ENCODE measurements at regions not wholly inside any gene's neighbourhood (a gene's known extent, or its start where the extent isn't known, plus 50 kb on each side); places are given as distances from the start of the nearest gene placed in this dataset.

DNA sequence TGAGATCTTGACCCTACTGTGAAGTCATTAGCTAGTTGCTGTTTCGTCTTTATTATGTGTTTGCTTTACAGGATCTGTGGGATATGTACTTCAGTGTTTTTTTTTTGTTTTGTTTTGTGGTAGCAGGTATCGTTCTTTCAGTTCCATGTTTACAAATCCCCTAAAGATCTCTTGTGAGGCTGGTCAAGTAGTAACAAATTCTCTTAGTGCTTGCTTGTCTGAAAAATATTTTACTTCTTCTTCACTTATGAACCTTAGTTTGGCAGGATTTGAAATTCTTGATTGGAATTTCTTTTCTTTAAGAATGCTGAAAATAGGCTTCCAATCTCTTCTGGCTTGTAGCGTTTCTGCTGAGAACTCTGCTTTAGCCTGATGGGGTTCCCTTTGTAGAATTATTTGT lies 235.8 kb upstream of the ALCAM start:
- DNase-seq (no peak), ATAC-seq (no peak)
- Histone ChIP-seq H3K27ac (no peak overlapping the region), H3K4me3 (no peak overlapping the region), H3K36me3 (replicated peaks in 1 of 2; ENCODE audit: insufficient read depth in 1 of 2, low read depth in 2 of 2) (no peaks in the 10 kb centered on the region), H3K9me3 (no peaks in the 10 kb centered on the region), H3K4me1 (no peaks in the 10 kb centered on the region), H3K27me3 (no peaks in the 10 kb centered on the region)
- intact Hi-C loops (cut with DNase I): no loop called here
- WGBS, 2 donors: 80 to 85% methylated on average over 3 of the region's 3 CpGs
- TF ChIP-seq, protein P1, sequence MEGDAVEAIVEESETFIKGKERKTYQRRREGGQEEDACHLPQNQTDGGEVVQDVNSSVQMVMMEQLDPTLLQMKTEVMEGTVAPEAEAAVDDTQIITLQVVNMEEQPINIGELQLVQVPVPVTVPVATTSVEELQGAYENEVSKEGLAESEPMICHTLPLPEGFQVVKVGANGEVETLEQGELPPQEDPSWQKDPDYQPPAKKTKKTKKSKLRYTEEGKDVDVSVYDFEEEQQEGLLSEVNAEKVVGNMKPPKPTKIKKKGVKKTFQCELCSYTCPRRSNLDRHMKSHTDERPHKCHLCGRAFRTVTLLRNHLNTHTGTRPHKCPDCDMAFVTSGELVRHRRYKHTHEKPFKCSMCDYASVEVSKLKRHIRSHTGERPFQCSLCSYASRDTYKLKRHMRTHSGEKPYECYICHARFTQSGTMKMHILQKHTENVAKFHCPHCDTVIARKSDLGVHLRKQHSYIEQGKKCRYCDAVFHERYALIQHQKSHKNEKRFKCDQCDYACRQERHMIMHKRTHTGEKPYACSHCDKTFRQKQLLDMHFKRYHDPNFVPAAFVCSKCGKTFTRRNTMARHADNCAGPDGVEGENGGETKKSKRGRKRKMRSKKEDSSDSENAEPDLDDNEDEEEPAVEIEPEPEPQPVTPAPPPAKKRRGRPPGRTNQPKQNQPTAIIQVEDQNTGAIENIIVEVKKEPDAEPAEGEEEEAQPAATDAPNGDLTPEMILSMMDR (IDR thresholded peaks at IDR 0.05): no peak
- TF ChIP-seq POLR2A (IDR thresholded peaks at IDR 0.05): no peak

DNA sequence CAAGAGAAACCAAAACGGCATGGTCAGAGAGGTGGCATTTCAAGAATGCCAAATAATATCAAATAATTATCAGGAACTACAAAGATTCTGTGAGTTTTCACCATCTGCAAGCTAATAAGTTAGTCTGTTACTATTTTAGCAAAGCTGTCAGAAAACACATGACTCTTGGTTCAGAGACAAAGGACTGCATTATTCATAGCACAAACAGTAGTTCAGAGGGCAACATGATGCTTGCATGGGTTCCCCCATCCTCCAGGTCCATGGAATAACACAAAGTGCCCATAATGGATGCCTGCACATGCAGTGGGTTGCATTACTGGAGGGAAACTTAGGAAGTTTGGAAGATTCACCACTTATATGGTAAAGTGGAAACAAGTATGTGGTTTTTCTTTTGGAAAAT lies 228.8 kb upstream of the ALCAM start:
- Histone ChIP-seq H3K4me3 (no peak overlapping the region), H3K9me3 (no peaks in the 10 kb centered on the region), H3K36me3 (replicated peaks in 1 of 2; ENCODE audit: insufficient read depth in 1 of 2, low read depth in 2 of 2) (no peaks in the 10 kb centered on the region), H3K4me1 (peaks cover 14% of the 10 kb centered on the region), H3K27ac (no peak overlapping the region), H3K27me3 (no peaks in the 10 kb centered on the region)
- no peak for DNase-seq
- TF ChIP-seq POLR2A (IDR thresholded peaks at IDR 0.05): no peak
- TF ChIP-seq, protein P1 (IDR thresholded peaks at IDR 0.05): no peak
- intact Hi-C loops (cut with DNase I): no loop called here
- WGBS, 2 donors: 17 to 29% methylated on average over 1 of the region's 1 CpG
- no peak for ATAC-seq

DNA sequence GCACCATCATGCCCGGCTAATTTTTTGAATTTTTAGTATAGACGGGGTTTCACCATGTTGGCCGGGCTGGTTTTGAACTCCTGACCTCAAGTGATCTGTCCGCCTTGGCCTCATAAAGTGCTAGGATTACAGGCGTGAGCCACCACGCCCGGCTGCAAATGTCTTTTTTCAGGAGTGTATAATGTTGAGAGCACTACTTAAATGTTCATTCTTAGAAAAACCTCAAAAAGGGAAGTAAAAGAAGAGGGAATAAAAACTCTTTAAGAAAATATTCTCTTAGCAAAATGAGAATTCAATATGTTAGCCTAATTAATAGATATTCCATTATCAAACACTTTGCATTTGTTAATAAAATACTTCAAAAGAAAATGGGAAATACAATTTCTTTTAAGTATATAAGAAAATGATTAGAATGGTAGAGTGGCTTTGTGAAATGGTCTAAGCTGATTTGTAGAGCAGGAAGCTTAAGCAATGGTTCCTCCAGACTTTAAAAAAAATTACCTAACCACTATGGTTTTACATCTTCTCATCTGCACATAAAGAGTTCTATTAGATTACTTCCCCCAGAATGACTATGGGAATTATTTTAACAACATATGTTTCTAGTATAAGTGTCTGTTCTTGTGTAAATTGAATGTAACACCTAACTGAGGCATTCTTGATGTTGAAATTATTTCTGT lies 226.7 kb upstream of the ALCAM start:
- no peak overlapping the region for H3K27ac ChIP-seq

GRCh38 chr3:105140899-105141367 lies 225.8 kb upstream of the ALCAM start:
- intact Hi-C loops (cut with DNase I): no loop called here
- Histone ChIP-seq H3K27ac (no peak overlapping the region), H3K27me3 (no peaks in the 10 kb centered on the region), H3K4me3 (no peak overlapping the region), H3K36me3 (replicated peaks in 1 of 2; ENCODE audit: insufficient read depth in 1 of 2, low read depth in 2 of 2) (no peaks in the 10 kb centered on the region), H3K9me3 (no peaks in the 10 kb centered on the region), H3K4me1 (peaks cover 14% of the 10 kb centered on the region)
- TF ChIP-seq POLR2A (IDR thresholded peaks at IDR 0.05): no peak
- TF ChIP-seq, protein P1 (IDR thresholded peaks at IDR 0.05): no peak
- DNase-seq: no peak
- peak; percentile 74 for ATAC-seq
- 30 to 31% methylated on average over 2 of the region's 2 CpGs for WGBS, 2 donors

More for the DNA sequence above, 226.7 kb upstream of the ALCAM start:
- WGBS, 2 donors: 81 to 83% methylated on average over 7 of the region's 7 CpGs
- no peak for ATAC-seq
- H3K4me3 ChIP-seq: no peak overlapping the region
- intact Hi-C loops (cut with DNase I): no loop called here
- no peak for TF ChIP-seq POLR2A (IDR thresholded peaks at IDR 0.05)
- H3K36me3 ChIP-seq (replicated peaks in 1 of 2; ENCODE audit: insufficient read depth in 1 of 2, low read depth in 2 of 2): no peaks in the 10 kb centered on the region
- H3K27me3 ChIP-seq: no peaks in the 10 kb centered on the region
- DNase-seq: no peak
- peaks cover 14% of the 10 kb centered on the region for H3K4me1 ChIP-seq
- H3K9me3 ChIP-seq: no peaks in the 10 kb centered on the region

DNA sequence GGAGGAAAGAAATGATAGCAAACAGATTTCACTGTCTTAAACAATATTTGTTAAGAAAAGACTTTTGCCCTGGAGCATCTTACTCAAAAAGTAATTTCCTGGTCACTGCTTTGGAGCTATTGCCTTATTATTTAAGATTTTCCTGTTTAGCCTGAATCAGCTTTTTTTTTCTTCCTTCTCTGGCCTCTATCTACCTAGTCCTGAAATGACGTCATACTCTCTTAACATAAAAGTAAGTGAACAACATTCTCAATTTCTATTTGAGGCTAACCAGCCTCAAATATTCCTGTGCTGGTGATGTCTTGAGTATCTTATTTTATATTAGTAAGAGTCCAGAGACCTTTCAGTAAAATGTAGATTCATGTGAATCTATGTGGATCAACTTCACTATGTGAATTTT lies 221.9 kb upstream of the ALCAM start:
- 65 to 72% methylated on average over 1 of the region's 1 CpG for WGBS, 2 donors
- Histone ChIP-seq H3K9me3 (no peaks in the 10 kb centered on the region), H3K4me1 (peaks cover 14% of the 10 kb centered on the region), H3K36me3 (replicated peaks in 1 of 2; ENCODE audit: insufficient read depth in 1 of 2, low read depth in 2 of 2) (no peaks in the 10 kb centered on the region), H3K27me3 (no peaks in the 10 kb centered on the region), H3K27ac (no peak overlapping the region), H3K4me3 (no peak overlapping the region)
- intact Hi-C loops (cut with DNase I): no loop called here
- ATAC-seq (no peak), DNase-seq (no peak)
- no peak for TF ChIP-seq POLR2A (IDR thresholded peaks at IDR 0.05)
- TF ChIP-seq, protein P1 (IDR thresholded peaks at IDR 0.05): no peak

Data from body of pancreas (tissue), 4 donors.